Esophagus mucosa (tissue), 1 donor: ENCODE measurements at regions not wholly inside any gene's neighbourhood (a gene's known extent, or its start where the extent isn't known, plus 50 kb on each side); places are given as distances from the start of the nearest gene placed in this dataset.
"Not testable (repeated sequence)": the region's sequence is repeated elsewhere in the genome, so short reads cannot be mapped to it uniquely, and the experiment has no call there.

ENCODE experiments used
- ATAC-seq: fragments of 200-7000 bp; cut with Tn5 transposase; one replicate; pipeline ENCODE4 v1.9.1; 2020
- donor health status: DM: yes; HTN: yes; CAD: no.

GRCh38 chr6:85356743-85357142, 93.1 kb upstream of the NT5E start:
- ATAC-seq: not testable (repeated sequence)

- ATAC-seq: no peak
Observed at GRCh38 chr6:85355816-85356215, 94.1 kb upstream of the NT5E start.

DNA sequence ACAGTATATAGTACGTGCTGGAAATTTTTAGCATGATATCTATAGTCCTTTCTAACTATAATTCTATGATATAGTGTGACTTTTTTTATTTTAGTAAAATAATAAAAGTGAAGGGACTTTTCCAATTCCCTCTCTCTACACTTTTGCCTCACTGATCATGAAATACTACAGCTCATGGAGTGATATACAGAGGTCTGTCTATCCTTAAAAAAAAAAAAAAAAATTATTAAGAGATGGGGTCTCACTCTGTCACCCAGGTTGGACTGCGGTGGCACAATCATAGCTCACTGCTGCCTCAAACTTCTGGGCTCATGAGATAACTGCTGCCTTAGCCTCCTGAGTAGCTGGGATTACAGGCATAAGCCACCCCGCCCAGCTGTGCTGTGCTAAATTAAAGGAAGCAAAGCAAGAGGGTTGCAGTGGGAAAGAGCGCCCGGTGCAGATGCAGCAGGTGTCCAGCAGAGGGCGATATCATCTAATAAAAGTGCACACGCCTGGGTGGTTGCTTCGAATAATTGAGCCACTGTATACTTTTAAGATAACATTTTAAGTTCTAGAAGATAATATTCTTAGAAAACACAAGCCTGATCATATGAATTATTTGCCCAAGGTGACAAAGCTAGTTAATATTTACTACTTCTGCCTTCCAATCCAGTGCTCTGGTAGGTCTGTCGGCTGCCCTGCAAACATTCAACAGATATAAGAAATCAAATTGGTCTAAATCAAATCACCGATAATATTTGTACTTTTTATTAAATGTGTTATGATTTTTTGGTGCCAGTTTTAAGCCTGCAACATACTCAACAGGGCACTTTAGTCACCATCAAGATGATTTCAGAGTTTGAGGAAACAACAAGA, 94.9 kb upstream of the NT5E start:
- ATAC-seq: peak; percentile 98

GRCh38 chr6:85353012-85353411, 96.9 kb upstream of the NT5E start:
- no peak for ATAC-seq

DNA sequence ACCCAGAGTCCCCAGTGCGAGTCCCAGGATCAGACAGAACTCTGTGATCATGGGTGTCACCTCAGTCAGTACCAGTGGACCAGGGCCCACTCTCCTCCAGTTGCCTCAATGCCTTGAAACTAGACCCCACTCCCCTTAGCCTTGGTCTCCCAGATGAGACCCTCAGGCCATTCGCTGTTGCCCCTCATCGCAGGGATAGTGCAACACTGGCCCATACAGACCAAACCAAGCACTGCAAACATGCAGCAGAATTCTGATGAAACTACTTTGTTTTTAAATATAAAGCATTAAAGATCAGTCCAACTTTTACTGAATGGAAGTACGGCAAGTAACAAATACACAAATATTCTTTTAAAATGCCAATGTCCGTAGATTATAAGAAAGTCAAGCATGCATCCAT, 101.2 kb upstream of the NT5E start:
- ATAC-seq: no peak

GRCh38 chr6:85347812-85348211, 102.1 kb upstream of the NT5E start:
- ATAC-seq: no peak

- ATAC-seq: no peak
Observed at GRCh38 chr6:85346196-85346595, 103.7 kb upstream of the NT5E start.

DNA sequence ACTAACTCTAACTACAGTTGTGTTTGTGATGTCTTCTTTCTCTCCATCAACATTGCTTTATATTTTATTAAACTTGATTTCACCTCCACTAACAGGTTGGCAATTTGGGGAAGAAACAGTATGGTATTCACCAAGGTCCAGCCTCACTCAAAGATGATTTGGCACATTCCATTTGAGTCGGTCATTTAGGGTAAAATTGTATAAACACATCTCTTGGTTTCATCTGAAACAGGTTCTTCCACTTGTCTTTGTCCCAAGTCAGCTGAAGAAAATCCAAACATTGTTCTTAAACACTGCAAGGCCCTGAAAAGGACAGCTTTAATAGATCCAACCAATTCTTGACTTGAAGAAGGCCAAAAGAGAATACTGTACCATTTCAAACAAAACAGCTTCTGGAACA, 104.9 kb upstream of the NT5E start:
- peak; percentile 79 for ATAC-seq

DNA sequence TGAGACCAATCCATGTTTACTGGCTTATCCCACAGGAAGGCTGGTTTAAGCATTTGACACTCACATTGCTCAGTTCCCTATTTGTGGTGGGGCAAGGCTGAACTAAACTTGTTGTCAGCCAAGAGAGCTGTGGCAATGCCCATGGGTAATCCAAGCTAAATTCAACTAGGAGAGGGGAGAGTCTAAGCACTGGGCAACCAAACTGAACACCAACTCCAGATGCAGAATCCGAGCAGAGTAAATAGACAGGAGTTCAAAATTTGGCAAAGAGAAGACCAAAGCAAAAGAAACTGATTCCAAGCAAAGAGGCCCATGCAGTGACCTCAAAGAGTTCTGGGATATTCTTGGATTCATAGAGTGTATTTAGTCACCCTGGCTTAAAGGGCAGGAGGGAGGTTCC, 106.5 kb upstream of the NT5E start:
- ATAC-seq: no peak

DNA sequence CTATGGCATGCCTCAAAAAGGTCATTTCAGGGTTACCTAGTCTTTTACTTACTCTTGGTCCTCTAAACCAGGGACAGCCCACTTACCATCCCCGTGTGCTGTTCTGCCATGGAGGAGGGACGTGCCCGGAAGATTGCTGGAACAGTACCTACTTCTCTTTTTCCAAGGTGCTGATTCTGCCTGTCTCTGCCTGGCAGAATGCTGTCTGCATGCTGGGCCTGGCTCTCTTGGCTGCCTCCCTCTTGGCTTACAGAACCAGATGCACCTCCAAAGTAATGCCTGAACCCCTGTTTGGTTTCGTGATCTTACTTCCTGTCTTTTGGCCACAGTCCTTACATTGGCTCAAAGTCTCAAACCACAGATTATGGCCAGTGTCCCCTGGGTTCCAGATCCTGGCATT, 120.7 kb upstream of the NT5E start:
- ATAC-seq: no peak

DNA sequence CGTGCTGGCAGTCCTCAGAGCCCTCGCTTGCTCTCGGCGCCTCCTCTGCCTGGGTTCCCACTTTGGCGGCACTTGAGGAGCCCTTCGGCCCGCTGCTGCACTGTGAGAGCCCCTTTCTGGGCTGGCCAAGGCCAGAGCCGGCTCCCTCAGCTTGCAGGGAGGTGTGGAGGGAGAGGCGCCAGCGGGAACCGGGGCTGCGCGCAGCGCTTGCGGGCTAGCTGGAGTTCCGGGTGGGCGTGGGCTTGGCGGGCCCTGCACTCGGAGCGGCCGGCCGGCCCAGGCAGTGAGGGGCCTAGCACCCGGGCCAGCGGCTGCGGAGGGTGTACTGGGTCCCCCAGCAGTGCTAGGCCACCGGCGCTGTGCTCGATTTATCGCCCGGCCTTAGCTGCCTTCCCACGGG, 124.1 kb upstream of the NT5E start:
- not testable (repeated sequence) for ATAC-seq

GRCh38 chr6:85323435-85324040, 126.3 kb upstream of the NT5E start:
- peak; percentile 78 for ATAC-seq

DNA sequence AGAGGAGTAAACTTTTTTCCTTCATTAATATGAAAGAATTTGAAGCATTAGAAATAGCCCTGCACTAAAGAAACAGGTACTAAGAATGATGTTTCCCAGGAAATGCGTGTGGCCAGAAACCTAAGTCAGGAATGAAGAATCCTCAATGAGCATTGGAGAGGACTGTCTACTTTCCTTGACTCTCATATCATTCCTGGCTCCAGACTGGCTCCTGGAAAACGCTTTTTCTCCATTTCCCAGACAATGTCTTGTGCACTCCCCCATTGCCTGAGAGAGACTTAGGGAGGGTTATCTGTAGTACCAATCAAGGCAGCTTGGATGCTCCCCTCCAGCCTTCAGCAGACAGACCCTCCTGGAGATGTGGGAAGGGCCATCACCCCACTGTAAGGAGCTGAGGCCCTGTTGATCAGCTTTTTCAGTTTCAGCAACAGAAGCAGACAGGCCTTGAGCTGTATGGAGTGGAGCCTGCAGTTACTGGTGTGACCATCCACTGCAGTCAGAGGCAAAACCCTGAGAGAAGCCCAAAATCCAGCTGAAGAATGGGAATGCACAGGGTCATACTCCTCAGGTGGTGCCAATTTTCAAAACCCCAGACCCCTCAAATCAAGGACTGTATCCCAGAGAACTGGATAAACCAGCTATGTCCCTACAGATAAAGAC, 127.3 kb upstream of the NT5E start:
- ATAC-seq: no peak

GRCh38 chr6:85321906-85322305, 128.0 kb upstream of the NT5E start:
- no peak for ATAC-seq

DNA sequence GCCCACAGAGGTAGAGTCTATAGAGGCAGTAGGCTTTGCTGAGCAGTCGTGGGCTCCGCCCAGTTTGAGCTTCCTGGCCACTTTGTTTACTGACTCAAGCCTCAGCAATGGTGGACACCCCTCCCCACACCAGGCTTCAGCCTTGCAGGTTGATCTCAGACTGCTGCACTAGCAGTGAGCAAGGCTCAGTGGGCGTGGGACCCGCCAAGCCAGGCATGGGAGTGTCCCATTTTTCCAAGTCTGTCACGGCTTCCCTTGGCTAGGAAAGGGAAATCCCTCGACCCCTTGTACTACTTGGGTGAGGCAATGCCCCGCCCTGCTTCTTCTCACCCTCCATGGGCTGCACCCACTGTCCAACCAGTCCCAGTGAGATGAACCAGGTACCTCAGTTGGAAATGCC, 135.3 kb upstream of the NT5E start:
- no peak for ATAC-seq

- ATAC-seq: no peak
Observed at GRCh38 chr6:85300581-85300980, 149.3 kb upstream of the NT5E start.

DNA sequence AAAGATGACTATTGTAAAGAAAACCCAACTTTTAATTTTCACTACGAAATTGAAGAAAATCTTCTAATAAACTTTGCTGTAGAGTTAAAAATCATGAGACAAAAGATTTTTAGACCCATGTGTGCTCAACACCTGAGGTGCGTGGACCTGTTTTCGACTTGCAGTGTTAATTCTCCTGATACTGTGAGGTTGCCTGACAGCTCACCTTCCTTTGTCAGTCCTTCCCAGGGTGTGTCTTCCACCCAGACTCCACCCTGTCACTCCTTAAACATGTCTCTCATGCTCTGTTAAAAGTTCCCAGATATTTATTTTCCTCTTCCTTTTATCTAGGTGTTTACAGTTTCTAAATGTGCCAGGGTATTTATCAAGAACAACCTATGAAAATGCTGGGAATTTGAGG, 151.3 kb upstream of the NT5E start:
- ATAC-seq: peak; percentile 97

DNA sequence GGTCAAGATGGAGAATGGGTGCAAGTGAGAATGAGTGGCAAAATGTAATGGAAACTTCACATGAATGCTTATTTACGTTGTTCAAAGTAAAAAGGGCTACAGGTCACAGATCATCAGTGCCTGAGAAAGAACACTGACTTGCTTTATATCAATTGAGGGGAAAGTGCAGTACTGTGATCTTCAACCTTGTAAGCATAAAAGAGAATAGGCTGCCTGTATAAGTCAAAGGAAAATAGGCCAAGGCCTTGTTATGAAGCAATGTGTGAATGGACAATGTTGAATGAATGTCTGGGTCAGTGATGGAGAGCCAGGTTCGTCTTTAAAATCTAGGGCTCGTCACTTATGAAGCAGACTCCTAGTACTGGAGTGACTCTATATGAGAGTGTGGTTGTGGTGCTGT, 158.6 kb upstream of the NT5E start:
- no peak for ATAC-seq

GRCh38 chr6:85287654-85288053, 162.2 kb upstream of the NT5E start:
- ATAC-seq: no peak

DNA sequence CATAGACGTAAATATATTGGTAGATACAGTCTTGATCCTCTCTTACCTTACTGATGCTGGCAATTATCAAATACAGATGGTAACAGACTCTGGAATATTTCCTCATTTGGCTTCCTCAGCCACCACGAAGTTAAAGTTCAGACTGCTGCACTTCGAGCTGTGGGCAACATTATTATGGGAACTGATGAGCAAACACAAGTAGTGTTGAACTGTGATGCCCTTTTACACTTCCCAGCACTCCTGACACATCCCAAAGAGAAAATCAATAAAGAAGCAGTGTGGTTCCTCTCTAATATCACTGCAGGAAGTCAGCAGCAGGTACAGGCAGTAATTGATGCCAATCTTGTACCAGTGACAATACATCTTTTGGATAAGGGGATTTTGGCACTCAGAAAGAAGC, 162.7 kb upstream of the NT5E start:
- no peak for ATAC-seq

GRCh38 chr6:85286507-85286906, 163.4 kb upstream of the NT5E start:
- not testable (repeated sequence) for ATAC-seq

DNA sequence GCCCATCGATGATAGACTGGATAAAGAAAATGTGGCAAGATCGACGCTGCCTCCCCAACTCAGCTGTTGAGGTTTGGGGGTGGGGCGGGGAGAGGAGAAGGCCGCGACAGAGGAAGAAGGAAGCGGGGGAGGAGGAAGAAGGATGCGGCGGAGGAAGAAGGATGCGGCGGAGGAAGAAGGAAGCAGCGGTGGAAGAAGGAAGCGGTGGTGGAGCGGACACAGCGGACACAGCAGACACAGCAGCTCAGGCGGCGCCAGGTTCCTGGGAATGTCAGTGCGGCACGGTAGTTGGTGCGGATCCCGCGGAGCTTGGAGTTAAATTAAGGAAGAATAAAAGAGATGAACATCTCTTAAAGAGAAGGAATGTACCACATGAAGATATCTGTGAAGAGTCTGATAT, 163.9 kb upstream of the NT5E start:
- no peak for ATAC-seq

- ATAC-seq: no peak
Observed at GRCh38 chr6:85285114-85285513, 164.8 kb upstream of the NT5E start.

GRCh38 chr6:85283436-85283835, 166.4 kb upstream of the NT5E start:
- ATAC-seq: no peak
